SK-N-SH (cell line): ENCODE measurements at regions not wholly inside any gene's neighbourhood (a gene's known extent, or its start where the extent isn't known, plus 50 kb on each side); places are given as distances from the start of the nearest gene placed in this dataset.
A peak's percentile ranks its signal among the peaks of the same experiment; 100 is the strongest.

Source experiments
- CHD2 ChIP-seq: fragments of 150-350 bp; IDR thresholded peaks from 2 replicates; pipeline ENCODE4 v1.6.1; 2018; ENCODE audit warnings: low read length; ENCODE audit not compliant: partially characterized antibody
- ELF1 ChIP-seq: IDR thresholded peaks from 2 replicates; pipeline ENCODE4 v1.4.0; 2012
- EZH2phosphoT487 ChIP-seq: fragments of 200-600 bp; sonication (generic); IDR thresholded peaks from 2 replicates; pipeline ENCODE4 v1.6.1; 2017; ENCODE audit warnings: low read depth, mixed run types, mild to moderate bottlenecking, antibody characterized with exemption, moderate library complexity, borderline replicate concordance
- FOSL2 ChIP-seq: IDR thresholded peaks from 2 replicates; pipeline ENCODE4 v1.4.0; 2012; ENCODE audit warnings: low read depth, mild to moderate bottlenecking, moderate library complexity, borderline replicate concordance
- FOXJ3 ChIP-seq: sonication (generic); formaldehyde crosslinking; IDR thresholded peaks from 2 replicates; pipeline ENCODE4 v1.5.1; 2020; ENCODE audit warnings: mild to moderate bottlenecking, missing genetic modification reagents
- GATA2 ChIP-seq: sonication (generic); formaldehyde crosslinking; IDR thresholded peaks from 2 replicates; pipeline ENCODE4 v1.5.0; 2020; ENCODE audit warnings: mild to moderate bottlenecking, missing genetic modification reagents
- MEF2A ChIP-seq: IDR thresholded peaks from 2 replicates; pipeline ENCODE4 v1.4.0; 2012; ENCODE audit warnings: low read depth, borderline replicate concordance
- MXI1 ChIP-seq: IDR thresholded peaks from 2 replicates; pipeline ENCODE4 v1.6.1; 2012; ENCODE audit warnings: mild to moderate bottlenecking, low read depth, low read length, improper control_type of control experiment
- NFIC ChIP-seq: IDR thresholded peaks from 2 replicates; pipeline ENCODE4 v1.4.0; 2012; ENCODE audit warnings: borderline replicate concordance
- NRF1 ChIP-seq: IDR thresholded peaks from 2 replicates; pipeline ENCODE4 v1.6.1; 2012; ENCODE audit warnings: low read depth, mild to moderate bottlenecking, low read length
- PBX3 ChIP-seq: IDR thresholded peaks from 2 replicates; pipeline ENCODE4; 2012
- RAD21 ChIP-seq: IDR thresholded peaks from 2 replicates; pipeline ENCODE4 v1.6.1; 2012; ENCODE audit warnings: mild to moderate bottlenecking, low read length
- RCOR1 ChIP-seq: fragments of 150-350 bp; IDR thresholded peaks from 2 replicates; pipeline ENCODE4 v1.6.1; 2017; ENCODE audit warnings: antibody characterized with exemption, low read length
- RXRA ChIP-seq: IDR thresholded peaks from 2 replicates; pipeline ENCODE4 v1.4.0; 2012; ENCODE audit warnings: low read depth, mild to moderate bottlenecking, borderline replicate concordance
- TAF1 ChIP-seq: IDR thresholded peaks from 2 replicates; pipeline ENCODE4 v1.6.1; 2012; ENCODE audit warnings: low read depth, mild to moderate bottlenecking, low read length, moderate library complexity, borderline replicate concordance
- TCF12 ChIP-seq: IDR thresholded peaks from 2 replicates; pipeline ENCODE4 v1.4.0; 2012
- USF2 ChIP-seq: fragments of 150-350 bp; IDR thresholded peaks from 2 replicates; pipeline ENCODE4 v1.6.1; 2017; ENCODE audit warnings: antibody characterized with exemption, low read length, low read depth, borderline replicate concordance
- ZBTB33 ChIP-seq: IDR thresholded peaks from 2 replicates; pipeline ENCODE4 v1.4.0; 2012; ENCODE audit warnings: low read depth, borderline replicate concordance
- TF ChIP-seq, protein P1 (sequence below): fragments of 150-350 bp; IDR thresholded peaks from 2 replicates; pipeline ENCODE4 v1.6.1; 2016; ENCODE audit warnings: mild to moderate bottlenecking, low read depth, low read length

GRCh38 chr3:99413504-99413903 is 224.9 kb upstream of the COL8A1 start (continued):
- no peak for TF ChIP-seq USF2
- 0 out of 2 replicates have a peak, but pooled peaks have one; percentile 22 for TF ChIP-seq RXRA
- peak; percentile 68 for TF ChIP-seq TCF12
- TF ChIP-seq, protein P1, sequence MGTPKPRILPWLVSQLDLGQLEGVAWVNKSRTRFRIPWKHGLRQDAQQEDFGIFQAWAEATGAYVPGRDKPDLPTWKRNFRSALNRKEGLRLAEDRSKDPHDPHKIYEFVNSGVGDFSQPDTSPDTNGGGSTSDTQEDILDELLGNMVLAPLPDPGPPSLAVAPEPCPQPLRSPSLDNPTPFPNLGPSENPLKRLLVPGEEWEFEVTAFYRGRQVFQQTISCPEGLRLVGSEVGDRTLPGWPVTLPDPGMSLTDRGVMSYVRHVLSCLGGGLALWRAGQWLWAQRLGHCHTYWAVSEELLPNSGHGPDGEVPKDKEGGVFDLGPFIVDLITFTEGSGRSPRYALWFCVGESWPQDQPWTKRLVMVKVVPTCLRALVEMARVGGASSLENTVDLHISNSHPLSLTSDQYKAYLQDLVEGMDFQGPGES, result no peak
- no peak for TF ChIP-seq NRF1
- no peak for TF ChIP-seq MEF2A
- no peak for TF ChIP-seq RAD21
- no peak for TF ChIP-seq EZH2phosphoT487
- TF ChIP-seq FOSL2, result peak; percentile 63; the same call in 1 of the 2 replicates
- TF ChIP-seq CHD2, result no peak
- no peak for TF ChIP-seq ELF1
- no peak for TF ChIP-seq ZBTB33
- no peak for TF ChIP-seq MXI1
- TF ChIP-seq RCOR1, result no peak
- no peak for TF ChIP-seq GATA2 (CRISPR knock-in tag)
- no peak for TF ChIP-seq FOXJ3 (CRISPR knock-in tag)
- TF ChIP-seq TAF1, result no peak
- TF ChIP-seq NFIC, result peak; percentile 62; the same call in 1 of the 2 replicates
- TF ChIP-seq PBX3, result peak; percentile 65
